ENCODE measurements at regions not wholly inside any gene's neighbourhood (a gene's known extent, or its start where the extent isn't known, plus 50 kb on each side); places are given as distances from the start of the nearest gene placed in this dataset.

GRCh38 chr10:44301781-44302355, 83.0 kb downstream of the CXCL12 start:
- H3K9ac ChIP-seq (ENCODE audit: low read depth in 1 of 2, low read length in 2 of 2), result no peak overlapping the region
- H3K36me3 ChIP-seq (ENCODE audit: control insufficient read depth in 1 of 2, insufficient read depth in 2 of 2, low read length in 2 of 2), result no peaks in the 10 kb centered on the region
- H3K27ac ChIP-seq (ENCODE audit: low read depth, low read length), result no peak overlapping the region
- no peak overlapping the region for H3K4me3 ChIP-seq (ENCODE audit: low read depth in 1 of 2, low read length in 2 of 2)
- no peaks in the 10 kb centered on the region for H3K27me3 ChIP-seq (ENCODE audit: control insufficient read depth in 1 of 2, insufficient read depth in 2 of 2, low read length in 2 of 2)
- H3K9me3 ChIP-seq (ENCODE audit: control insufficient read depth in 1 of 2, low read length in 2 of 2), result no peaks in the 10 kb centered on the region
- no peaks in the 10 kb centered on the region for H3K4me1 ChIP-seq (ENCODE audit: control insufficient read depth in 1 of 2, insufficient read depth in 2 of 2, low read length in 2 of 2)

DNA sequence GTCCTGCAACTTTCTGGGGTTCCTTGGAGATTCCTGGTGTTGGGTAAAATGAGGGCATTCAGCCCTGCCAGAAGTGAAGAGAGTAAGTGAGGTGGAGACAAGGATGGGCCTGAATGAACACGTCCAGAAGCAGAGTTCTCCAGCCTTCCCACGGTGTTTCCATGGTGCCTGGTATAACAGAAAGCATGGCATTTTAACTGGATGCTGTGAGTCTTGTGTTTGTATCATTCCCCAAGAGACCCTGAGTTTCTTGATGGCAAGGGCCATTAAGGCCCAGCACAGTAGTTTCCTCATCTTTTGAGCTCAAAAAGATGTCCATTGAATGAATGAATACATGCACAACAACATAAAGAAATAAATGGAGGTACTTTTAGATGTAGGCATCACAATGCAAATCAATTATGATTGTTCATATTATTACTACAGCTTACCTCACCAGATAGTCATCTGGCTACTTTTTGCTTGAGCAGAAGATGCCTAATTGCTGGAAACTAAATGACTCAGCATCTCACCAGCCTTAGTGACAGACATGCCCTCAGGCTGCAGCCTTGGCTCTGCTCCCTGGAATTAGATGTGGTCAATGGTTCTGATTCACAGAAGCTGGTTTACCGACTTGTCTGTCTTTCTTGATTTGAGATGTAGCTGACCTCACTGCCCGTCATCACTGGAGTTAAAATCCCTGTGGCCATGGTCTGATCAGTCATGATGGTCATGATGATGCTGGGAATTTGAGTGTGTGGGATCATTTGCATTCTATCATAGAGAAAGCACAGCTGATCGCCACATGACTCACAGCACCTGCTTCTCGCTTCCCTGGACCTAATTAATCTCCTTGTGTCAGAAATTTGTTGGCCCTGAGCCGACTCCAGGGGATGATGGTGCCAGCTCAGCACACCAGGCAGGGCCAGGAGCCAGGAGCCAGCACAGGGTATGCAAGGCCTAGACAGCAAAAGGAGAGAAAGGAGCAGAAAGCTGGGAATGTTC, 83.9 kb downstream of the CXCL12 start:
- Histone ChIP-seq H3K27ac (ENCODE audit: low read depth, low read length) (no peak overlapping the region), H3K4me3 (ENCODE audit: low read depth in 1 of 2, low read length in 2 of 2) (no peak overlapping the region), H3K36me3 (ENCODE audit: control insufficient read depth in 1 of 2, insufficient read depth in 2 of 2, low read length in 2 of 2) (no peaks in the 10 kb centered on the region), H3K9me3 (ENCODE audit: control insufficient read depth in 1 of 2, low read length in 2 of 2) (no peaks in the 10 kb centered on the region), H3K27me3 (ENCODE audit: control insufficient read depth in 1 of 2, insufficient read depth in 2 of 2, low read length in 2 of 2) (no peaks in the 10 kb centered on the region), H3K4me1 (ENCODE audit: control insufficient read depth in 1 of 2, insufficient read depth in 2 of 2, low read length in 2 of 2) (no peaks in the 10 kb centered on the region), H3K9ac (ENCODE audit: low read depth in 1 of 2, low read length in 2 of 2) (no peak overlapping the region)

- Histone ChIP-seq H3K36me3 (ENCODE audit: control insufficient read depth in 1 of 2, insufficient read depth in 2 of 2, low read length in 2 of 2) (no peaks in the 10 kb centered on the region), H3K9me3 (ENCODE audit: control insufficient read depth in 1 of 2, low read length in 2 of 2) (no peaks in the 10 kb centered on the region), H3K27me3 (ENCODE audit: control insufficient read depth in 1 of 2, insufficient read depth in 2 of 2, low read length in 2 of 2) (peaks cover 4 to 5% of the 10 kb centered on the region in 2 donors), H3K9ac (ENCODE audit: low read depth in 1 of 2, low read length in 2 of 2) (no peak overlapping the region), H3K27ac (ENCODE audit: low read depth, low read length) (no peak overlapping the region), H3K4me3 (ENCODE audit: low read depth in 1 of 2, low read length in 2 of 2) (no peak overlapping the region), H3K4me1 (ENCODE audit: control insufficient read depth in 1 of 2, insufficient read depth in 2 of 2, low read length in 2 of 2) (peaks cover 0 to 5% of the 10 kb centered on the region in 2 donors)
Observed at GRCh38 chr10:44298713-44299112, 86.2 kb downstream of the CXCL12 start.

DNA sequence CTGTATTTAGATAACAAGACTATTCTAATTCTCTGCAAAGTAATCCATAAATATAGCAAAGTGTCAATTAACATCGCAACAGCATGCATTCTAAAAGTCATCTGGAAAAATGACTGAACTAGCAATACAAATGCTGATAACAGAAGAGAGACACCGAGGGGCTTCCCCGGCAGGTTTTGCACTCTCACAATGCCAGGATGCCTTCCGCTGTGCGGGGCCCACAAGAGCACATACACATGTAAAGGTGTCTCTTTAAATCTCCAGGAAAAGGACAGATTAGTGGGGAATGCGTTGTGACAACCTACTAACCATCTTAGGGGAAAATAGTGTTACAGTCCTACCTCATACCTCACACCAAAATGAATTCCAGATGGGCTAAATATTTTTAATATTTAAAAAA, 86.9 kb downstream of the CXCL12 start:
- Histone ChIP-seq H3K9ac (ENCODE audit: low read depth in 1 of 2, low read length in 2 of 2) (no peak overlapping the region), H3K27ac (ENCODE audit: low read depth, low read length) (no peak overlapping the region), H3K27me3 (ENCODE audit: control insufficient read depth in 1 of 2, insufficient read depth in 2 of 2, low read length in 2 of 2) (peaks cover 4 to 5% of the 10 kb centered on the region in 2 donors), H3K4me3 (ENCODE audit: low read depth in 1 of 2, low read length in 2 of 2) (no peak overlapping the region), H3K36me3 (ENCODE audit: control insufficient read depth in 1 of 2, insufficient read depth in 2 of 2, low read length in 2 of 2) (no peaks in the 10 kb centered on the region), H3K9me3 (ENCODE audit: control insufficient read depth in 1 of 2, low read length in 2 of 2) (no peaks in the 10 kb centered on the region), H3K4me1 (ENCODE audit: control insufficient read depth in 1 of 2, insufficient read depth in 2 of 2, low read length in 2 of 2) (peaks cover 0 to 5% of the 10 kb centered on the region in 2 donors)

DNA sequence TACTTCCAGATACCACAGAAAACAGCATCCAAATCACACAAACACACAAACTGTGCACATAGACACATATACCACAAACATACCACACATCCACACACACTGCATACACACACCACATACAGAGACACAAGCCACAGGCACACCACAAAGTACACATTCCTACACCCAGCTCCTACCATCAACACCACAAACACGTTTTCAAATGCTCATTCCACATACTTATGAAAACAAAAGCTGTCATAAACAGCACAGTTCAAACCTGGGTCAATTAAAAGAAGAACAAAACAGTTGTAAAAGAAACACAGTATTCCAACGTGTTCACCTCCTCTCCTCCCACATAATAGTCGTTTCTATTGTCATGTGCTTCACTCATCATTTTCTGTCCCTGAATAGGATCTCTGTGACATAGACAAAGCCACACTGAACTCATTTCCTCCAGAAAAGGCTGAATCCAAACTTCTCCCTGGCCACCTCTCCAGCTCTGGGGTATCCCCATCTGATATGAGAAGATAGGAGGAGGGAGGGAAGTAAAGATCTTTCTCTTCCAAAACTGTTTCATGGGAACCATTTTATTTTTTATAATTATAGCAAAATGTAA, 89.2 kb downstream of the CXCL12 start:
- no peaks in the 10 kb centered on the region for H3K9me3 ChIP-seq (ENCODE audit: control insufficient read depth in 1 of 2, low read length in 2 of 2)
- peaks cover 0 to 5% of the 10 kb centered on the region in 2 donors for H3K4me1 ChIP-seq (ENCODE audit: control insufficient read depth in 1 of 2, insufficient read depth in 2 of 2, low read length in 2 of 2)
- no peak overlapping the region for H3K9ac ChIP-seq (ENCODE audit: low read depth in 1 of 2, low read length in 2 of 2)
- H3K27ac ChIP-seq (ENCODE audit: low read depth, low read length), result no peak overlapping the region
- no peak overlapping the region for H3K4me3 ChIP-seq (ENCODE audit: low read depth in 1 of 2, low read length in 2 of 2)
- H3K27me3 ChIP-seq (ENCODE audit: control insufficient read depth in 1 of 2, insufficient read depth in 2 of 2, low read length in 2 of 2), result peaks cover 5 to 10% of the 10 kb centered on the region in 2 donors
- no peaks in the 10 kb centered on the region for H3K36me3 ChIP-seq (ENCODE audit: control insufficient read depth in 1 of 2, insufficient read depth in 2 of 2, low read length in 2 of 2)

GRCh38 chr10:44294726-44295412, 90.0 kb downstream of the CXCL12 start:
- no peaks in the 10 kb centered on the region for H3K9me3 ChIP-seq (ENCODE audit: control insufficient read depth in 1 of 2, low read length in 2 of 2)
- no peak overlapping the region for H3K9ac ChIP-seq (ENCODE audit: low read depth in 1 of 2, low read length in 2 of 2)
- H3K27me3 ChIP-seq (ENCODE audit: control insufficient read depth in 1 of 2, insufficient read depth in 2 of 2, low read length in 2 of 2), result peaks cover 5 to 10% of the 10 kb centered on the region in 2 donors
- H3K36me3 ChIP-seq (ENCODE audit: control insufficient read depth in 1 of 2, insufficient read depth in 2 of 2, low read length in 2 of 2), result no peaks in the 10 kb centered on the region
- H3K4me3 ChIP-seq (ENCODE audit: low read depth in 1 of 2, low read length in 2 of 2), result no peak overlapping the region
- peak overlapping the region; percentile 61 for H3K27ac ChIP-seq (ENCODE audit: low read depth, low read length)
- H3K4me1 ChIP-seq (ENCODE audit: control insufficient read depth in 1 of 2, insufficient read depth in 2 of 2, low read length in 2 of 2), result peaks cover 0 to 5% of the 10 kb centered on the region in 2 donors

GRCh38 chr10:44293842-44294241, 91.1 kb downstream of the CXCL12 start:
- H3K4me1 ChIP-seq (ENCODE audit: control insufficient read depth in 1 of 2, insufficient read depth in 2 of 2, low read length in 2 of 2), result peaks cover 0 to 5% of the 10 kb centered on the region in 2 donors
- no peak overlapping the region for H3K4me3 ChIP-seq (ENCODE audit: low read depth in 1 of 2, low read length in 2 of 2)
- H3K27ac ChIP-seq (ENCODE audit: low read depth, low read length), result peak overlapping the region; percentile 61
- H3K9me3 ChIP-seq (ENCODE audit: control insufficient read depth in 1 of 2, low read length in 2 of 2), result no peaks in the 10 kb centered on the region
- H3K36me3 ChIP-seq (ENCODE audit: control insufficient read depth in 1 of 2, insufficient read depth in 2 of 2, low read length in 2 of 2), result no peaks in the 10 kb centered on the region
- H3K27me3 ChIP-seq (ENCODE audit: control insufficient read depth in 1 of 2, insufficient read depth in 2 of 2, low read length in 2 of 2), result peaks cover 5 to 10% of the 10 kb centered on the region in 2 donors
- H3K9ac ChIP-seq (ENCODE audit: low read depth in 1 of 2, low read length in 2 of 2), result no peak overlapping the region

DNA sequence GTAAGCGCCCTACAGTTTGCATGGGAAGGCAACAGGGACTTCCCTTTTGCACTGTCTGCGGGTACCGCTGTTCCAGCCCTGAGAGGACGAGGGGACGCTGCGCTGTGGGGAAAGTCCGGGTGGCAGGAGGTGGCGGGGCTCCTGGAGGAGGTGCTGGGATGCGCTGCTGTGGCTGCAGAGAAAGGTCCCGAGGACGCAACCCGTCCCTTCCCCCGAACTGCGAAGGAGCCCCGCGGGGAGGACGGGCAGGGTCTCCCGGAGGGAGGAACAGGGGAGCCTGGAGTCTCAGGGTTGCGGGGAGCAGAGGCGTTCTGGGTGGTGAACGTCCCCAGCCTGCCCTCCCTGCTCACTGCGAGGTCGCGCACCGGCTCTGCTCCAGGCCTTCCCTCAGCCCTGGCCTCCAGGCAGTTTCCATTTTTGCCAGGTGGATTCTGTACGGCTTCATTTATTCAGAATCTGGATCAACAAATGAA, 91.6 kb downstream of the CXCL12 start:
- peak overlapping the region; percentile 46 for H3K27ac ChIP-seq (ENCODE audit: low read depth, low read length)
- no peaks in the 10 kb centered on the region for H3K36me3 ChIP-seq (ENCODE audit: control insufficient read depth in 1 of 2, insufficient read depth in 2 of 2, low read length in 2 of 2)
- peaks cover 0 to 5% of the 10 kb centered on the region in 2 donors for H3K4me1 ChIP-seq (ENCODE audit: control insufficient read depth in 1 of 2, insufficient read depth in 2 of 2, low read length in 2 of 2)
- no peaks in the 10 kb centered on the region for H3K9me3 ChIP-seq (ENCODE audit: control insufficient read depth in 1 of 2, low read length in 2 of 2)
- no peak overlapping the region for H3K4me3 ChIP-seq (ENCODE audit: low read depth in 1 of 2, low read length in 2 of 2)
- peaks cover 5 to 10% of the 10 kb centered on the region in 2 donors for H3K27me3 ChIP-seq (ENCODE audit: control insufficient read depth in 1 of 2, insufficient read depth in 2 of 2, low read length in 2 of 2)
- no peak overlapping the region for H3K9ac ChIP-seq (ENCODE audit: low read depth in 1 of 2, low read length in 2 of 2)

DNA sequence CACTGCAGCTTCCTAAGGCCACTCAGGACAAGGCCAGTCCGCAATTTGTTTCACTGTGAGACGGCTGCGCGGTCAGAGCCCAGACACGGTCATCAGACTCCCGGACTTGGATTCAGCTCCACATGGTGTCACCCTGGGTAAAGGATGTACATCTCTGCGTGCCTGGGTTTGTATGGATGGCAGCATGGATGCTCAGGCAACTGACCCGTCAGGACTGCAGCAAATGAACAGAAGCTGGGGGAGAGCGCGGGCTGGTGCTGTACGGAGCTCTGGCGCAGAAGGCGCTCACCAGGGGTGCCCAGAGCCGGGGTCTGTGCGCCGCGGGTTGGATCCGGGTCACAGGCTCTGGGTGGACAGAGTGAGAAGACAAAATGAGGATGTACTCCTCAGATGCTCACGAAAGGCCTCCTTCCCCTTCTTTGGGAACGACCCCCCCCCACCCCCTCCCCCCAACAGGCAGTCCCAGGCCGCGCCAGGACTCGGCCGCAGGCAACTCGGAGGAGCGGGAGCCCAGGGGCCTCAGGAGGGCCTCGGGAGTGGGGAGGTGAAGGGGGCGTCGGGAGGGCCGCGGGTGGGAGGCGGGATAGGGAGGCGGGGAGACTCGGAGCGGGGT, 92.4 kb downstream of the CXCL12 start:
- Histone ChIP-seq H3K36me3 (ENCODE audit: control insufficient read depth in 1 of 2, insufficient read depth in 2 of 2, low read length in 2 of 2) (no peaks in the 10 kb centered on the region), H3K9me3 (ENCODE audit: control insufficient read depth in 1 of 2, low read length in 2 of 2) (no peaks in the 10 kb centered on the region), H3K27ac (ENCODE audit: low read depth, low read length) (no peak overlapping the region), H3K27me3 (ENCODE audit: control insufficient read depth in 1 of 2, insufficient read depth in 2 of 2, low read length in 2 of 2) (peaks cover 5 to 10% of the 10 kb centered on the region in 2 donors), H3K9ac (ENCODE audit: low read depth in 1 of 2, low read length in 2 of 2) (no peak overlapping the region), H3K4me3 (ENCODE audit: low read depth in 1 of 2, low read length in 2 of 2) (no peak overlapping the region), H3K4me1 (ENCODE audit: control insufficient read depth in 1 of 2, insufficient read depth in 2 of 2, low read length in 2 of 2) (peaks cover 0 to 5% of the 10 kb centered on the region in 2 donors)
